Lower leg skin (tissue), 4 donors: ENCODE measurements at regions not wholly inside any gene's neighbourhood (a gene's known extent, or its start where the extent isn't known, plus 50 kb on each side); places are given as distances from the start of the nearest gene placed in this dataset.

Experiments
- DNase-seq, 2 donors: peaks; one replicate each; pipeline ENCODE4 v3.0.0-alpha.2; 2019; ENCODE audit warnings: low spot score in 2 of 2
- H3K4me3 ChIP-seq: fragments of 200-600 bp; sonication (generic); 2 replicates; pipeline ENCODE4 v1.5.1; 2017; ENCODE audit warnings: mild to moderate bottlenecking, low read depth; ENCODE audit not compliant: poor library complexity, severe bottlenecking
- CTCF ChIP-seq, 3 donors: fragments of 450-650 bp; IDR thresholded peaks; one replicate each; pipeline ENCODE4 v1.5.1; 2016; ENCODE audit warnings: antibody characterized with exemption in 3 of 3, mild to moderate bottlenecking in 3 of 3, moderate library complexity in 2 of 3
- POLR2A ChIP-seq, 2 donors: fragments of 450-650 bp; IDR thresholded peaks; one replicate each; pipeline ENCODE4 v1.6.1; 2016 to 2017; ENCODE audit warnings: antibody characterized with exemption in 2 of 2, mild to moderate bottlenecking in 1 of 2, moderate library complexity in 1 of 2
- WGBS, 2 donors: methylation state at CpG; one replicate each; pipeline ENCODE4 v1.1.5; 2018; 5-methylcytosine and 5-hydroxymethylcytosine counted together
- intact Hi-C: fragments of 100-400 bp; cut with DNase I; formaldehyde crosslinking; loops from one replicate; pipeline ENCODE4 v1.15.0; 2023; ENCODE audit warnings: low total_unique reads

GRCh38 chr7:31456646-31457368 lies 57.1 kb upstream of the ITPRID1 start:
- DNase-seq: no peak
- no peak for TF ChIP-seq POLR2A (IDR thresholded peaks at IDR 0.05)
- no peak for TF ChIP-seq CTCF (IDR thresholded peaks at IDR 0.05)
- WGBS, 2 donors: 56 to 58% methylated on average over 15 of the region's 15 CpGs
- no peak overlapping the region for H3K4me3 ChIP-seq
- intact Hi-C loops: no loop called here

- WGBS, 2 donors: 69 to 73% methylated on average over 5 of the region's 5 CpGs
Observed at GRCh38 chr7:31457551-31457950, 56.3 kb upstream of the ITPRID1 start.

GRCh38 chr7:31458203-31458602 lies 55.7 kb upstream of the ITPRID1 start:
- TF ChIP-seq CTCF (IDR thresholded peaks at IDR 0.05) (no peak), POLR2A (IDR thresholded peaks at IDR 0.05) (no peak)
- DNase-seq: no peak
- WGBS, 2 donors: 84 to 89% methylated on average over 4 of the region's 4 CpGs
- intact Hi-C loops: no loop called here
- no peak overlapping the region for H3K4me3 ChIP-seq

More at GRCh38 chr7:31457551-31457950, 56.3 kb upstream of the ITPRID1 start:
- TF ChIP-seq CTCF (IDR thresholded peaks at IDR 0.05): no peak
- TF ChIP-seq POLR2A (IDR thresholded peaks at IDR 0.05): no peak
- no peak overlapping the region for H3K4me3 ChIP-seq
- intact Hi-C loops: no loop called here
- DNase-seq: no peak

GRCh38 chr7:31462636-31463035 lies 51.3 kb upstream of the ITPRID1 start:
- H3K4me3 ChIP-seq: no peak overlapping the region
- WGBS, 2 donors: 83 to 89% methylated on average over 3 of the region's 3 CpGs
- intact Hi-C loops: no loop called here
- DNase-seq: no peak
- TF ChIP-seq CTCF (IDR thresholded peaks at IDR 0.05) (no peak), POLR2A (IDR thresholded peaks at IDR 0.05) (no peak)
